ENCODE measurements at regions not wholly inside any gene's neighbourhood (a gene's known extent, or its start where the extent isn't known, plus 50 kb on each side); places are given as distances from the start of the nearest gene placed in this dataset.
"Not testable (repeated sequence)": the region's sequence is repeated elsewhere in the genome, so short reads cannot be mapped to it uniquely, and the experiment has no call there.

DNA sequence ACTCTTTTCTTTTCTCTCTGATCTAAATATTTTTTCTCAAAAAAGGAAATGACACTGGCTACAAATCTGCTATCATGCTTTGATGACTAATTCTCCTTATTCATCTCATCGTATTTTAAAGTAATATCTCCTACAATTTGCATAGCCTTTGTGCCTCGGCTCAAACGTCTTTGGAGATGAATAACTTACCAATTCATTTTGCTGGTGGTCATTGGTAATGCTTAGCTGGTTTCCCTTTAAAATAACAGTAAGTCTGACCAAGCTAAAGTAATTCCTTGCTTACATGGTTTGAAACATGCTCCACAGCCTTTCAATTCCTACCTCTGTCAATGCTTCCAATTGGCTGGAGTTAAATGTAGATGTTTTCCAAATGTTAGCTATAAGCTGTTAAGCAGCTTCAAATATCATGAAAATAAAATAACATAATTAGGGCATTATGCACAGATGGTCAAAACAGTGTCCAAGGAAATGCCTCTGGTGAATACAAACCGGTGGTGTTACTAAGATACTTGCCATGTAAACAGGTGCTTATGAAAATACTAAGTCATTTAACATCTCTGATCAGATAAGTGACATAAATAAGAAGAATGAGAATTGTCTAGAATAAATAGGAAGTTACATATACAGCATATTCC, 435.0 kb downstream of the POM121L12 start:
- Mint-ChIP-seq H3K36me3 (no peaks in the 10 kb centered on the region), H3K9me3 (peaks cover 11% of the 10 kb centered on the region), H3K27me3 (no peaks in the 10 kb centered on the region), H3K4me3 (no peak overlapping the region), H3K4me1 (no peaks in the 10 kb centered on the region), H3K27ac (no peak overlapping the region)
- CTCF ChIA-PET: no interaction called here
- no peak for DNase-seq

- DNase-seq: no peak
- no peaks in the 10 kb centered on the region for H3K4me1 Mint-ChIP-seq
- H3K27me3 Mint-ChIP-seq: no peaks in the 10 kb centered on the region
- H3K27ac Mint-ChIP-seq: no peak overlapping the region
- H3K36me3 Mint-ChIP-seq: no peaks in the 10 kb centered on the region
- CTCF ChIA-PET: no interaction called here
- H3K4me3 Mint-ChIP-seq: no peak overlapping the region
- peaks cover 9% of the 10 kb centered on the region for H3K9me3 Mint-ChIP-seq
Measured at GRCh38 chr7:53473371-53473770, 437.9 kb downstream of the POM121L12 start.

GRCh38 chr7:53475776-53476175, 440.3 kb downstream of the POM121L12 start:
- CTCF ChIA-PET: no interaction called here
- H3K4me1 Mint-ChIP-seq: no peaks in the 10 kb centered on the region
- H3K9me3 Mint-ChIP-seq: peaks cover 15% of the 10 kb centered on the region
- H3K36me3 Mint-ChIP-seq: no peaks in the 10 kb centered on the region
- H3K27me3 Mint-ChIP-seq: no peaks in the 10 kb centered on the region
- no peak for DNase-seq
- no peak overlapping the region for H3K27ac Mint-ChIP-seq
- no peak overlapping the region for H3K4me3 Mint-ChIP-seq

GRCh38 chr7:53476566-53476965, 441.1 kb downstream of the POM121L12 start:
- Mint-ChIP-seq H3K4me1 (no peaks in the 10 kb centered on the region), H3K27me3 (no peaks in the 10 kb centered on the region), H3K27ac (no peak overlapping the region), H3K9me3 (peaks cover 15% of the 10 kb centered on the region), H3K36me3 (no peaks in the 10 kb centered on the region), H3K4me3 (no peak overlapping the region)
- no peak for DNase-seq
- CTCF ChIA-PET: no interaction called here

DNA sequence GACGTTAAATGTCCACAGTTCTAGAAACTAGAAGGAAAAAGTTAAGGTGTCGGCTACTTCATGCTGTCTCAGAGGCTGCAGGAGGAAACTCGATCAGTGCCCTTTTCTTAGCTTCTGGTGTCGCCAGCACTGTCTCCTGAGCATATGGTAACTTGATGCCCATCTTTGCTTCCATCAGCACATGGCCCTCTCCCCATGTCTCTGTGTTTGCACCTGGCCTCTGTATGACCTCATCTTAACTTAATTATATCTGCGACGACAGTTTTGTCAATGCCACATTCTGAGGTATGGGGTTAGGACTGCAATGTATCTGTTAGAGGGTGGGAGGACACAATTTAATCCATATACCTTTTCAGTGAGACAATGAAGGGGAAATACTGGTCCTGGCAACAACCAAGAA, 449.9 kb downstream of the POM121L12 start:
- Mint-ChIP-seq H3K4me1 (no peaks in the 10 kb centered on the region), H3K27ac (no peak overlapping the region), H3K4me3 (no peak overlapping the region), H3K27me3 (no peaks in the 10 kb centered on the region), H3K9me3 (peaks cover 28% of the 10 kb centered on the region), H3K36me3 (no peaks in the 10 kb centered on the region)
- no peak for DNase-seq
- CTCF ChIA-PET: no interaction called here

- Mint-ChIP-seq H3K27me3 (no peaks in the 10 kb centered on the region), H3K9me3 (peaks cover 30% of the 10 kb centered on the region), H3K36me3 (no peaks in the 10 kb centered on the region), H3K27ac (no peak overlapping the region), H3K4me3 (no peak overlapping the region), H3K4me1 (no peaks in the 10 kb centered on the region)
- no peak for DNase-seq
- CTCF ChIA-PET: no interaction called here
Measured at GRCh38 chr7:53491051-53491450, 455.6 kb downstream of the POM121L12 start.

DNA sequence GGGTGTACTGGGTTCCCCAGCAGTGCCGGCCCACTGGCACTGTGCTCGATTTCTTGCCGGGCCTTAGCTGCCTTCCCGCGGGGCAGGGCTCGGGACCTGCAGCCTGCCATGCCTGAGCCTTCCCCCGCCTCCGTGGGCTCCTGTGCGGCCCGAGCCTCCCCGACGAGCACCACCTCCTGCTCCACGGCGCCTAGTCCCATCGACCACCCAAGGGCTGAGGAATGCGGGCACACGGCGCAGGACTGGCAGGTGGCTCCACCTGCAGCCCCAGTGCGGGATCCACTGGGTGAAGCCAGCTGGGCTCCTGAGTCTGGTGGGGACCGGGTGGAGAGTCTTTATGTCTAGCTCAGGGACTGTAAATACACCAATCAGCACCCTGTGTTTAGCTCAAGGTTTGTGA, 459.7 kb downstream of the POM121L12 start:
- H3K4me1 Mint-ChIP-seq, DNase-seq, H3K27me3 Mint-ChIP-seq, CTCF ChIA-PET, H3K27ac Mint-ChIP-seq, H3K36me3 Mint-ChIP-seq, H3K4me3 Mint-ChIP-seq: not testable (repeated sequence)
- H3K9me3 Mint-ChIP-seq: peaks cover 18% of the 10 kb centered on the region

DNA sequence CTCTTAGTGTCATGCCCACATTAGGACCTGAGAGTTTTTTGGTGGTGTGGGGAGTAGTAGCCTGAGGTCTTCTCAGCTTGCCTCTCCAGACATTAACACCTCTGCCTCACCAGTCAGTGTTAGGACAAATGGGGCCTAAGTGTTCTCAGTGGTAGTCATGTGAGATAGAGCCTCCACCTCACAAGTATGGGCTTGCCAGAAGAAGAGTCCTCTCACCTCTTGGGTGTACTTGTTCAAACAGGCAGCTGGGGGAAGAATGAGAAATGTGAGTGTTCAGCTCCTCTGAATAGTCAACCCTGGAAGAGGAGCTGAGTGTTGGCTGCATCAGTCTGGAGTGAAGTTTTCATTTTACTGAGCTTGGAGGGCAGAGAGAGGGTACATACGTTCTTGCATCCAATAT, 464.6 kb downstream of the POM121L12 start:
- CTCF ChIA-PET: no interaction called here
- Mint-ChIP-seq H3K36me3 (no peaks in the 10 kb centered on the region), H3K4me3 (no peak overlapping the region), H3K9me3 (peaks cover 17% of the 10 kb centered on the region), H3K27me3 (no peaks in the 10 kb centered on the region), H3K27ac (no peak overlapping the region), H3K4me1 (no peaks in the 10 kb centered on the region)
- DNase-seq: no peak

- no peak overlapping the region for H3K27ac Mint-ChIP-seq
- no peaks in the 10 kb centered on the region for H3K27me3 Mint-ChIP-seq
- no peaks in the 10 kb centered on the region for H3K36me3 Mint-ChIP-seq
- no peaks in the 10 kb centered on the region for H3K4me1 Mint-ChIP-seq
- H3K9me3 Mint-ChIP-seq: peaks cover 19% of the 10 kb centered on the region
- no peak for DNase-seq
- no peak overlapping the region for H3K4me3 Mint-ChIP-seq
- CTCF ChIA-PET: no interaction called here
Measured at GRCh38 chr7:53504914-53505313, 469.5 kb downstream of the POM121L12 start.

GRCh38 chr7:53518319-53518718, 482.9 kb downstream of the POM121L12 start:
- CTCF ChIA-PET: no interaction called here
- H3K36me3 Mint-ChIP-seq: no peaks in the 10 kb centered on the region
- H3K4me1 Mint-ChIP-seq: no peaks in the 10 kb centered on the region
- H3K27me3 Mint-ChIP-seq: no peaks in the 10 kb centered on the region
- no peak for DNase-seq
- H3K9me3 Mint-ChIP-seq: peaks cover 17% of the 10 kb centered on the region
- H3K4me3 Mint-ChIP-seq: no peak overlapping the region
- H3K27ac Mint-ChIP-seq: no peak overlapping the region

DNA sequence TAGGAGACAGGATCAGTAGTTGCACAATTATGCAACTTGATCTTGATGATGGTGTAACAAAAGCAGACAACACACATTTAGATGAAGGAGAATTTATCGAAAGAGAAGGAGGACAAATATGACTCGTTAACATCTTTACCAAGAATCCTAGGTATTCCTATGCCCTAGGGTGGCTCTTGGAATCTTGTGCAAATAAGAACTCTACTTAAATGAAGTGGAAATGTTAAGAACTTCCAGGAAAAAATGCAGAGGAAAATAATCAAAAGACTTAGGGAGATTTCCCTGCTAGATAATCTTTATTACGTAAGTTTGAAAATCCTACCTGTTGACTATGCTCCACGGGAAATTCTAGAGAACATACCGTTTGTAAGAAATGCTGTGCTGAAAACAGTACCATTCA, 485.4 kb downstream of the POM121L12 start:
- no peaks in the 10 kb centered on the region for H3K4me1 Mint-ChIP-seq
- peaks cover 12% of the 10 kb centered on the region for H3K9me3 Mint-ChIP-seq
- no peak overlapping the region for H3K4me3 Mint-ChIP-seq
- no peaks in the 10 kb centered on the region for H3K27me3 Mint-ChIP-seq
- no peak overlapping the region for H3K27ac Mint-ChIP-seq
- no peaks in the 10 kb centered on the region for H3K36me3 Mint-ChIP-seq
- CTCF ChIA-PET: no interaction called here
- DNase-seq: no peak

DNA sequence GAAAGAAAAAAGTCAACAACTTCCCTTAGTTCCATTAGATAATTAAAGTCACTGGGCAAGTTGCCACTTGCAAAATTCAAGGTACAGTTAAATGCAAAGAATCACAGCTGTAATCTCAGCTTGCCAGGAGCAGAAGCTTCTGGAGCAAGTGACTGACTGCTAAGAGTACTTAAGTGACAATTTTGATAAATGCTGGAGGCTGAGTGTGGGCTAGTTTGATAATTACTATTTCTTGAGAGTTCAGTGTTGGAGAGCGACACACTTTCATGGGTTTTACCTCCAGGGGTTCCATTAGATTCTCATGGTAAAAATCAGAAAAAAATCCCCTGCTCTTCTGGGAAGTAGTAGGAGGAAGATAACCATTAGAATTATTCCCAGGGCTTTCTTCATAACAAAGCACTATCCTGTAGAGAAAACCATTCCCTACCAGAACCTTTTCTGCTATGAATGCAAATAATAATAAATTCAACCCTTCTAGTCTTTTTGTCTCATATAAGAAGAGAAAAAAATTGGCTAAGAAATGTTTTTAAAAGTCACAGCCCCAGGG, 486.3 kb downstream of the POM121L12 start:
- no peak for DNase-seq
- no peaks in the 10 kb centered on the region for H3K4me1 Mint-ChIP-seq
- CTCF ChIA-PET: no interaction called here
- peaks cover 8% of the 10 kb centered on the region for H3K9me3 Mint-ChIP-seq
- H3K27ac Mint-ChIP-seq: no peak overlapping the region
- H3K4me3 Mint-ChIP-seq: no peak overlapping the region
- H3K27me3 Mint-ChIP-seq: no peaks in the 10 kb centered on the region
- no peaks in the 10 kb centered on the region for H3K36me3 Mint-ChIP-seq

GRCh38 chr7:53539558-53539957, 504.1 kb downstream of the POM121L12 start:
- no peaks in the 10 kb centered on the region for H3K36me3 Mint-ChIP-seq
- H3K9me3 Mint-ChIP-seq: peaks cover 18% of the 10 kb centered on the region
- no peak overlapping the region for H3K4me3 Mint-ChIP-seq
- no peak for DNase-seq
- H3K4me1 Mint-ChIP-seq: no peaks in the 10 kb centered on the region
- H3K27ac Mint-ChIP-seq: no peak overlapping the region
- CTCF ChIA-PET: no interaction called here
- no peaks in the 10 kb centered on the region for H3K27me3 Mint-ChIP-seq

DNA sequence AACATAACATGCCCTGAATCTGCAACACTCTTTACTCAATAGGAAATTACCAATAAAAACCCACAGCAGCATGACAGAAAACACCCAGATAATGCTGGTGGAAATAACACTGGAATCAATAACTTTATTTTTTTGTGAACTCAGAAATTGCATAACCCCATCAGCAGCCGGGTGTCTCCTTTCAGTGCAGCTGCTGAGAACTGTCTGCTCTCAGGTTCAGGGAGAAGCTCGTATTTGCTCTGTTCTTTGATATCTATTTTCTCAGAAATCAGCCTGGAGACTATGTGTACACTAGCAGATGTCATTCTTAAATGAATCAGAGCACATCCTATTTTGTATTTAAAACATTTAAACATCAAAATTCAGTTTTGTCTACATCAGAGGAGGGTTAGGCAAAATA, 506.0 kb downstream of the POM121L12 start:
- CTCF ChIA-PET: no interaction called here
- H3K36me3 Mint-ChIP-seq: no peaks in the 10 kb centered on the region

GRCh38 chr7:53542157-53542556, 506.7 kb downstream of the POM121L12 start:
- CTCF ChIA-PET: no interaction called here
- Mint-ChIP-seq H3K36me3 (no peaks in the 10 kb centered on the region), H3K27me3 (no peaks in the 10 kb centered on the region), H3K4me3 (no peak overlapping the region), H3K9me3 (peaks cover 17% of the 10 kb centered on the region), H3K27ac (no peak overlapping the region), H3K4me1 (no peaks in the 10 kb centered on the region)
- no peak for DNase-seq

More for the DNA sequence above, 506.0 kb downstream of the POM121L12 start:
- no peaks in the 10 kb centered on the region for H3K4me1 Mint-ChIP-seq
- H3K27ac Mint-ChIP-seq: no peak overlapping the region
- no peak overlapping the region for H3K4me3 Mint-ChIP-seq
- H3K27me3 Mint-ChIP-seq: no peaks in the 10 kb centered on the region
- peaks cover 17% of the 10 kb centered on the region for H3K9me3 Mint-ChIP-seq
- no peak for DNase-seq
